22Rv1 (cell line): ENCODE measurements at regions not wholly inside any gene's neighbourhood (a gene's known extent, or its start where the extent isn't known, plus 50 kb on each side); places are given as distances from the start of the nearest gene placed in this dataset.

Source experiments
- H3K27ac ChIP-seq: fragments of 450-650 bp; 2 replicates; pipeline ENCODE4 v1.5.1; 2017
- ZFX ChIP-seq: fragments of 450-650 bp; IDR thresholded peaks from 2 replicates; pipeline ENCODE4 v1.6.1; 2017; ENCODE audit warnings: antibody characterized with exemption, borderline replicate concordance
- TF ChIP-seq, protein P1 (sequence below): fragments of 450-650 bp; IDR thresholded peaks from 2 replicates; pipeline ENCODE4 v1.5.1; 2017; ENCODE audit warnings: mild to moderate bottlenecking

DNA sequence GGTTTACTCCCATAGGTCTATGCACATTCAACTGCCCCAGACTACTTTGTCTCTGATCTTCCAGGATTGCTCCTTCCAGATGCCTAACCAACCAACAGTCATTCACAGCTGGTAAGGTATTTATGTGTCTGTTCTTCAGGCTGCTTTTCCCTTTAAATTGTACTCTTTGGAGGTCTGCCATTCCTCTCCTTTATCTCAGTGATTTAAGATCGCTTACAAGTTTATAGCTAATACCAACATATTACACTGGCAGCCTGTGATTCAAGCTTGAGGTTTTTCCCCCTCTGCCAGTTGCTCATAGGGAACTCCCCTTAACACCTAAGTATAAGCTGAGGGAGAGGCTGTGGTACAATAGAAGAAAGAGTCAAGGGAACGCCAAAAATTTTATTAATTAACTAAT is 711.7 kb upstream of the EDIL3 start:
- no peak overlapping the region for H3K27ac ChIP-seq
- TF ChIP-seq, protein P1, sequence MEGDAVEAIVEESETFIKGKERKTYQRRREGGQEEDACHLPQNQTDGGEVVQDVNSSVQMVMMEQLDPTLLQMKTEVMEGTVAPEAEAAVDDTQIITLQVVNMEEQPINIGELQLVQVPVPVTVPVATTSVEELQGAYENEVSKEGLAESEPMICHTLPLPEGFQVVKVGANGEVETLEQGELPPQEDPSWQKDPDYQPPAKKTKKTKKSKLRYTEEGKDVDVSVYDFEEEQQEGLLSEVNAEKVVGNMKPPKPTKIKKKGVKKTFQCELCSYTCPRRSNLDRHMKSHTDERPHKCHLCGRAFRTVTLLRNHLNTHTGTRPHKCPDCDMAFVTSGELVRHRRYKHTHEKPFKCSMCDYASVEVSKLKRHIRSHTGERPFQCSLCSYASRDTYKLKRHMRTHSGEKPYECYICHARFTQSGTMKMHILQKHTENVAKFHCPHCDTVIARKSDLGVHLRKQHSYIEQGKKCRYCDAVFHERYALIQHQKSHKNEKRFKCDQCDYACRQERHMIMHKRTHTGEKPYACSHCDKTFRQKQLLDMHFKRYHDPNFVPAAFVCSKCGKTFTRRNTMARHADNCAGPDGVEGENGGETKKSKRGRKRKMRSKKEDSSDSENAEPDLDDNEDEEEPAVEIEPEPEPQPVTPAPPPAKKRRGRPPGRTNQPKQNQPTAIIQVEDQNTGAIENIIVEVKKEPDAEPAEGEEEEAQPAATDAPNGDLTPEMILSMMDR: no peak
- no peak for TF ChIP-seq ZFX

DNA sequence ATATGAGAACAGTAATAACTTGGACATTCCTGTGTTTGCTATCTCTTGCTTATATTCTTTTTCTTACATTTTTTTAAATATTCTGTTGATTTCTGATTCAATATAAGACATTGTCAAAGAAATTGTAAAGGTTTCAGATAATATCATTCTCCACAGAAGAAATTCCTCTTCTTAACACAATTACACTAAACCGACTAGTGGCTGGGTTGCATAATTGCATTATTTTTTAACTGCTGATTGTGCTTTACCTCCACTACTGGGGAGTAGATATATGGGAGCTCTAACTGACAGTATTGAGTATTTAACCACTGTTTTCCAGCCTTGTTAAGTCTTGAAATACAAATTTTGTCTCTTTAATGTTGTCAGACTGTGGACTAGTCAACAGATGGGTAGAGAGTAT is 723.8 kb upstream of the EDIL3 start:
- TF ChIP-seq, protein P1: 0 out of 2 replicates have a peak, but pooled peaks have one; percentile 15
- no peak for TF ChIP-seq ZFX
- no peak overlapping the region for H3K27ac ChIP-seq

GRCh38 chr5:85109616-85110015 is 724.9 kb upstream of the EDIL3 start:
- TF ChIP-seq, protein P1: no peak
- no peak for TF ChIP-seq ZFX
- H3K27ac ChIP-seq: no peak overlapping the region

DNA sequence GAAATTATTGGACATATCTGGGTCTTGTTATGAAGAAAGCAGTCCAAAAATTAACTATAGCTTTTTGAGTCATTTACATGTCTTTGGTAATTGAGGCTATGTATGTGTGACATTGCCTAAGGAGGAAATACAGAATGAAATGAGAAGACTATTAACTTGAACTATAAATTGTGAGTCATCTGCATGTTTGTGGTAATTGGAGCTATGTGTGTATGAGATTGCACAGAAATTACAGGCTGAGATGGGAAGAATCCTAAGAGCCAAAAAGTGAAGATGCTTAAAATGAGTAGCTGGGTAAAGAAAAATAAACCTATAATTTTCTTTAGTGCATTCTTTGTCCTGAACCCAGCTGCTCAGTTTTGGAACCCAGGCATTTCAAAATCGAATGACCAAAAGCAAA is 747.6 kb upstream of the EDIL3 start:
- TF ChIP-seq, protein P1: no peak
- TF ChIP-seq ZFX: no peak

GRCh38 chr5:85140471-85140870 is 755.8 kb upstream of the EDIL3 start:
- H3K27ac ChIP-seq: no peak overlapping the region
- TF ChIP-seq ZFX: no peak
- TF ChIP-seq, protein P1: no peak

More for the DNA sequence above, 747.6 kb upstream of the EDIL3 start:
- no peak overlapping the region for H3K27ac ChIP-seq

- no peak overlapping the region for H3K27ac ChIP-seq
- TF ChIP-seq, protein P1: no peak
- no peak for TF ChIP-seq ZFX
Measured at GRCh38 chr5:85143138-85143537, 758.5 kb upstream of the EDIL3 start.

GRCh38 chr5:85148701-85149100 is 764.0 kb upstream of the EDIL3 start:
- TF ChIP-seq, protein P1: no peak
- TF ChIP-seq ZFX: no peak
- no peak overlapping the region for H3K27ac ChIP-seq
